Loucy (cell line): ENCODE measurements at regions not wholly inside any gene's neighbourhood (a gene's known extent, or its start where the extent isn't known, plus 50 kb on each side); places are given as distances from the start of the nearest gene placed in this dataset.

Experiments
- H2AFZ ChIP-seq: fragments of 200-600 bp; sonication (generic); 2 replicates; pipeline ENCODE4 v1.6.0; 2016; ENCODE audit warnings: antibody characterized with exemption, mild to moderate bottlenecking, low read length, moderate library complexity
- H3F3A ChIP-seq: fragments of 200-600 bp; 2 replicates; pipeline ENCODE4 v1.6.0; 2016; ENCODE audit warnings: antibody characterized with exemption, low read depth, mild to moderate bottlenecking
- H3K27me3 ChIP-seq: fragments of 200-600 bp; sonication (generic); 2 replicates; pipeline ENCODE4 v1.6.1; 2014; ENCODE audit warnings: low read length, mild to moderate bottlenecking; ENCODE audit not compliant: insufficient read depth, poor library complexity, severe bottlenecking
- H3K36me3 ChIP-seq: fragments of 200-600 bp; sonication (generic); 2 replicates; pipeline ENCODE4 v1.6.1; 2016; ENCODE audit warnings: low read length; ENCODE audit not compliant: insufficient read depth
- H3K4me1 ChIP-seq: fragments of 200-600 bp; sonication (generic); 2 replicates; pipeline ENCODE4 v1.5.1; 2014; ENCODE audit warnings: low read length, mild to moderate bottlenecking; ENCODE audit not compliant: insufficient read depth, poor library complexity, severe bottlenecking
- H3K4me2 ChIP-seq: fragments of 200-600 bp; sonication (generic); 2 replicates; pipeline ENCODE4 v1.6.0; 2014; ENCODE audit warnings: antibody characterized with exemption, low read length, low read depth, mild to moderate bottlenecking; ENCODE audit not compliant: poor library complexity, severe bottlenecking
- H3K4me3 ChIP-seq: fragments of 200-600 bp; sonication (generic); 2 replicates; pipeline ENCODE4 v1.5.1; 2014; ENCODE audit warnings: low read length, mild to moderate bottlenecking, mixed read lengths; ENCODE audit not compliant: poor library complexity, severe bottlenecking
- H3K79me2 ChIP-seq: fragments of 200-600 bp; sonication (generic); 2 replicates; pipeline ENCODE4 v1.6.1; 2014; ENCODE audit warnings: low read length; ENCODE audit not compliant: insufficient read depth
- H3K9ac ChIP-seq: fragments of 200-600 bp; sonication (generic); 2 replicates; pipeline ENCODE4 v1.6.0; 2014; ENCODE audit warnings: mild to moderate bottlenecking, low read depth, low read length, moderate library complexity; ENCODE audit not compliant: poor library complexity, severe bottlenecking
- H3K9me2 ChIP-seq: fragments of 200-600 bp; sonication (generic); replicated peaks from 2 replicates; pipeline ENCODE4 v1.6.1; 2016; ENCODE audit warnings: low read depth, low read length, mixed read lengths
- H3K9me3 ChIP-seq: fragments of 200-600 bp; sonication (generic); 2 replicates; pipeline ENCODE4 v1.6.1; 2014; ENCODE audit warnings: mild to moderate bottlenecking, antibody characterized with exemption, low read length, low read depth; ENCODE audit not compliant: insufficient read depth
- H4K20me1 ChIP-seq: fragments of 200-600 bp; sonication (generic); 2 replicates; pipeline ENCODE4 v1.6.0; 2014; ENCODE audit warnings: antibody characterized with exemption, low read length, mild to moderate bottlenecking; ENCODE audit not compliant: insufficient read depth, poor library complexity, severe bottlenecking
- CTCF ChIP-seq: fragments of 200-600 bp; sonication (generic); conservative IDR thresholded peaks from 2 replicates; pipeline ENCODE4 v1.5.1; 2014; ENCODE audit warnings: mild to moderate bottlenecking, antibody characterized with exemption, low read length
- EZH2phosphoT487 ChIP-seq: fragments of 200-600 bp; IDR thresholded peaks from 2 replicates; pipeline ENCODE4 v1.6.1; 2018; ENCODE audit warnings: antibody characterized with exemption, mild to moderate bottlenecking, moderate library complexity, borderline replicate concordance

- Histone ChIP-seq H3K9ac (no peak overlapping the region), H3F3A (no peaks in the 10 kb centered on the region), H3K4me3 (no peak overlapping the region), H3K79me2 (no peaks in the 10 kb centered on the region), H3K36me3 (no peaks in the 10 kb centered on the region), H3K4me2 (no peak overlapping the region), H2AFZ (no peak overlapping the region), H3K27me3 (no peaks in the 10 kb centered on the region), H3K9me2 (no peaks in the 10 kb centered on the region), H4K20me1 (no peaks in the 10 kb centered on the region), H3K4me1 (no peaks in the 10 kb centered on the region), H3K9me3 (no peaks in the 10 kb centered on the region)
- TF ChIP-seq EZH2phosphoT487, result no peak
- no peak for TF ChIP-seq CTCF
Observed at GRCh38 chr5:120255214-120255613, 208.9 kb upstream of the PRR16 start.

GRCh38 chr5:120256376-120256775 lies 207.7 kb upstream of the PRR16 start:
- H3K36me3 ChIP-seq, result no peaks in the 10 kb centered on the region
- H3K9me2 ChIP-seq, result no peaks in the 10 kb centered on the region
- H3K4me2 ChIP-seq, result no peak overlapping the region
- no peaks in the 10 kb centered on the region for H3K27me3 ChIP-seq
- H3K4me3 ChIP-seq, result no peak overlapping the region
- no peaks in the 10 kb centered on the region for H3F3A ChIP-seq
- H2AFZ ChIP-seq, result no peak overlapping the region
- no peaks in the 10 kb centered on the region for H4K20me1 ChIP-seq
- H3K9ac ChIP-seq, result no peak overlapping the region
- no peak for TF ChIP-seq CTCF
- TF ChIP-seq EZH2phosphoT487, result no peak
- no peaks in the 10 kb centered on the region for H3K4me1 ChIP-seq
- no peaks in the 10 kb centered on the region for H3K9me3 ChIP-seq
- no peaks in the 10 kb centered on the region for H3K79me2 ChIP-seq

GRCh38 chr5:120257358-120257971 lies 206.6 kb upstream of the PRR16 start:
- no peaks in the 10 kb centered on the region for H3F3A ChIP-seq
- no peaks in the 10 kb centered on the region for H3K36me3 ChIP-seq
- H3K79me2 ChIP-seq, result no peaks in the 10 kb centered on the region
- H3K4me3 ChIP-seq, result no peak overlapping the region
- no peak overlapping the region for H3K9ac ChIP-seq
- H3K9me2 ChIP-seq, result no peaks in the 10 kb centered on the region
- no peaks in the 10 kb centered on the region for H3K9me3 ChIP-seq
- H3K27me3 ChIP-seq, result no peaks in the 10 kb centered on the region
- no peak overlapping the region for H2AFZ ChIP-seq
- H3K4me1 ChIP-seq, result no peaks in the 10 kb centered on the region
- no peak overlapping the region for H3K4me2 ChIP-seq
- no peak for TF ChIP-seq CTCF
- no peak for TF ChIP-seq EZH2phosphoT487
- no peaks in the 10 kb centered on the region for H4K20me1 ChIP-seq
